GM15510 (cell line): ENCODE measurements at regions not wholly inside any gene's neighbourhood (a gene's known extent, or its start where the extent isn't known, plus 50 kb on each side); places are given as distances from the start of the nearest gene placed in this dataset.

Experiments used
- POLR2A ChIP-seq: IDR thresholded peaks from 3 replicates; pipeline ENCODE4 v1.6.1; 2011; ENCODE audit warnings: borderline replicate concordance; ENCODE audit not compliant: insufficient read length; ENCODE audit errors: extremely low read depth

DNA sequence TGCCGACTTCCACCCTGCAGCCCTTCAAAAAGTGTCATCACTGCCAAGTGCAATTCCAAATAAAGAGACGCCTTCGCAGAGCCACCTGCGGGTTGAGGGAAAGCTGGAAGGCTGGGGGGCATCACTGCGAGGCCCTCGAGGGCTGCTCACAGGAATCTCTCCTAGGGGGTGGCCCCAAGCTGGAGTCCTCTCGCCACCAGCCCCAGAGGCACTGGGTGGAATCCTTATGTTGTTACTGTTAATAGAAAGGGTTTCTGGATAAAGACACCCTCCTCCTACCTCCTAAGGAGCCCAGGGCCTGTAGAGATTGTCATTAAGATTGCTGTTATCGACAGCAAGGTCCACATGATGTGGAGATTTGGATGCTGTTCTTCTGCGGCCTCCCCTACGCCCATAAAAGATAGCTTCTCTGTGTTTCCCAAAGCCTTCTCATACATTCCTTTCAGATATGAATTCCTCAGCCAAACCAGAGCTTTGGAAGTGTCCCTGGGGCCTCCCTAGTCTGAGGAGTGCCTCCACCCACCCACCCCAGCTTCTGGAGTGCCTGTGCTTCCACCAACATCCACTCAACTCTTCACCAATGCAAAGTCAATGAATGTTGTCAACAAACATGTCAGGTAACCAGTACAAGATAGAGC, 512.7 kb downstream of the SHQ1 start:
- TF ChIP-seq POLR2A: no peak

DNA sequence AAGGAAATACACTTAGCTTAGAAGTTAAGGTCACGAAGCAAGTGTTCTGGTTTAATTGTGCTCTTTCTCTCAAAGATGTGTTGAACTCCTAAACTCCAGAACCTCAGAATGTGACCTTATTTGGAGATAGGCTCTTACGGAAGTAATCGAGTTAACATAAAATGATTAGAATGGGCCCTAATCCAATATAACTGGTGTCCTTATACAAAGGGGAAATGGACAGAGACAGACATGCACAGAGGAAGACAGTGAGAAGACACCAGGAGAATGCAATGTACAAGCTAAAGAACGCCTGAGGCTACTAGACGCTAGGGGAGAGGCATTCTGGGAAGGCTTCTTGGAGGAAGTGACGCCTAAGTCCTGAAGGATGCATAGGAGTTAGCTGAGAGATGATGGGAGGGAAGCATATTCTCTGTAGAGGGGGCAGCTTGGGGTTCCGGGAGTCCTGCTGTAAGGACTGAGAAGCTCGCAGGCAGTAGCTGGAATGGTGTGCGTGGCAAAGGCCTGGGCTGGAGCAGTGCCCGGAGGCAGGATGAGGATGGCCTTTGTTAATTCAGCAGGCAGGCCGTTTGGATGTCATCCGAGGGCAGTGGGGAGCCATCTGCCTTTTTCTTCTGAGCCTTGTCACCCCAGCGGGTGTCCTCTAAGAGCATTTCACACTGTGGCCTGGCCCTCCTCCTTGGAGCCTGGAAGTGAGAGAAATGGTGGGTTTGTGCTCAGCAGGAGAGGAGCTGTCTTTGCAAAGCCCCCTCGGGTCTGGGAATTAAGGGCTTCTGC, 513.4 kb downstream of the SHQ1 start:
- TF ChIP-seq POLR2A: no peak

DNA sequence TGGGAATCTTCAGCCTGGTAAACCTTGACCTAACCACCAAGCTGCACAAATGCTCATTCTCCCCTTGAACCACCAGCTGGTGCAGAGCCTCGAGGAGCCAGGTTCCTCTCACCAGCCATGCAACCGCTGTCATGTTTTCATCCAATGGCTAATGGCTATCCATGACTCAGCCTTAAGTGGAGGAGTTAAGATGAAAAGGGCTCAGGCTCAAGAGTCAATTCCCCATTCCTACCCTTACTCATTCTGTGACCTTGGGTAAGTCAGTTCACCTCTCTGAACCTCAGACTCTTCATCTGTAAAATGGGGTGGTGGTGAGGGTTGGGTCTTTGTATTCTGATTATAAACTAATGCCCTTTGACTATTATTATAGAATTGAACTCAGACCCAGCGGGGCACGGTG, 515.6 kb downstream of the SHQ1 start:
- no peak for TF ChIP-seq POLR2A

DNA sequence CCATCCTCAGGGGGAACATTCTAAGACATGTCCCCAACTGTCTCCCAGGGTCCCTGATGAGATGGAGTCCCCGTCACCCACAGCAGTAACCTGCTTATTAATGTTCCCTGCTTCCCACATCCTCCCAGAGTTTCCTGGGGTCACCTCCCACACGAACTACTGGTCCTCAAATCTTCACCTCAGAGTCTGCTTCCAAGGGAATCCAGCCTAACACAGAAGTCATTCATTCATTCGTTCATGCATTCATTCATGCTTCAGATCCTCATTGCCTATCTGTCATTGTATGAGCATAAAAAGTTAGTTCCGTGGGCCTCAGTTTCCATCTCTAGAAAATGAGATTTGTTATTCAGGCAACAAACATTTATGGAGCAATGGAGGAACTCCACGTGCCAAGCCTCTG, 516.2 kb downstream of the SHQ1 start:
- no peak for TF ChIP-seq POLR2A

DNA sequence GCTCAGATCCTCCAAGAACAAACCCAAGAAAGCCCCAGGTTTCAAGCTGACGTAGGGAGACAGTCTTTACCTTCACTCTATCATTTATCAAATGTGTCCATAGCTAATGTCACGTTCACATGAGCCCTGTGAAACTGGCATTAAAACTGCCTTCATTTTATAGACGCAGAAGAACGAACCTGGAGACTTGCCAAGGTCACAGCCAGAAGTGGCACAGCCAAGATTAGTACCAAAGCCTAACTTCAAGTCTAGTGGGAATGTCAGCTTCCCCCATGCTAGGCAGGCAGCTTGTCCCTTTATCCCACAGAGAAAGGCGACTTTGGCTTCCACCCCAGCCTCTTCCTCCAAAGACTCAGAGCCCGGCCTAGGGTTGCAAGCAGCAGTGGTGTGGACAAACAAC, 517.2 kb downstream of the SHQ1 start:
- TF ChIP-seq POLR2A: no peak

DNA sequence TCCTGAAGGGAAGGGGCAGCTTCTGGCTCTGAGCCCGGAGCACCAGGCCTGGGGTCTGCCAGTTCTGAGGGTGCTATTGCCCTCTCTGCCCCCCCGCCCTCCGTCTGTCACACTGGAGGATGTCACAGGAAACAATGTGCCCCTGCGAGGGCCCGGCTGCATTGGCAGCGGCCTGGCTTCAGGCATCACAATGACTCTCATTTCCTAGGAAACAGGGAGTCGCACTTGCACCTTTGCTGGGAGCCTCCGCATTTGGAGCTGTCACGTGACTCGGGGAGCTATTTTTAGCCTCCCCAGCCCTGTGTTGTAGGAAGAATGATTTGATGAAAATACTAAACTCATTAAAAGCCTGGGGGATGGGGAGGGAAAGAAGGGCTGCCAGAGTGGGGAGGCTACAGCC, 518.9 kb downstream of the SHQ1 start:
- no peak for TF ChIP-seq POLR2A

DNA sequence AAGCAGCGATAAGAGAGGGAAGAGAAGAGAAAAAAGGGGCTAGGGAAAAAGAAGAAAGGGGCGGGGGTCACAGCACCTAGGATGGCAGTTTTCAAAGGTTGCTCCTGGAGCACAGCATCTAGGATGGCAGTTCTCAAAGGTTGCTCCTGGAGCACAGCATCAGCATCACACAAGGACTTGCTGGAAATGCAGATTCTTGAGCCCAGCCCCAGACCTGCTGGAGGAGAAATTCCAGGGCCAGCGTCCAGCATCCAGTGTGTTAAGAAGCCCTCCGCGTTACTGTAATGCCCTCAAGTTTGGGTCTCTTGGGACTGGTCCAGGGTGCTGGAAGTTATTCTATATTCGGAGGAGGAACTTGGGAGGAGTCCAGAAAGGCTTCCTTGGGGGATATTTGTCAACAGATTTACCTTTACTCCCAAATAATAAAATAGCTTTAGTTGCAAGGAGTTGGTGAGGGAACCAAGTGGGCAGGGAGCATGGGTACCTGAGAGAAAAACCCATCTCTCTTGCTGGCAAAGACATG, 519.4 kb downstream of the SHQ1 start:
- TF ChIP-seq POLR2A: no peak

DNA sequence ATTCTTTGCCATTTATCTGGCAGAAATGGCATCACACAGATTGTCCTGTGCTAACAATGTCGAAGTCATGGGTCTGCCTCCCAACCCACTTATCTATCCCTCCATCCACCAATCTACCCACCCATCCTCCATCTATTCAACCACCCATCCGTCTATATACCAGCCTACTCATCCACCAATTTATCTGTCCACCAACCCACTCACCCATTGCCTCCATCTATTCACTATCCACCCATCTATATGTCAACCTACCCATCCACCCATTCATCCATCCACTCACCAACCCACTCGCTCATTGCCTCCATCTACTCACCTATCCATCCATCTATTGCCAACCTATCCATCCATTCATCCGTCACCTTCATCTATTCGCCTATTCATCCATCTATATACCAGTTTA, 521.2 kb downstream of the SHQ1 start:
- no peak for TF ChIP-seq POLR2A

DNA sequence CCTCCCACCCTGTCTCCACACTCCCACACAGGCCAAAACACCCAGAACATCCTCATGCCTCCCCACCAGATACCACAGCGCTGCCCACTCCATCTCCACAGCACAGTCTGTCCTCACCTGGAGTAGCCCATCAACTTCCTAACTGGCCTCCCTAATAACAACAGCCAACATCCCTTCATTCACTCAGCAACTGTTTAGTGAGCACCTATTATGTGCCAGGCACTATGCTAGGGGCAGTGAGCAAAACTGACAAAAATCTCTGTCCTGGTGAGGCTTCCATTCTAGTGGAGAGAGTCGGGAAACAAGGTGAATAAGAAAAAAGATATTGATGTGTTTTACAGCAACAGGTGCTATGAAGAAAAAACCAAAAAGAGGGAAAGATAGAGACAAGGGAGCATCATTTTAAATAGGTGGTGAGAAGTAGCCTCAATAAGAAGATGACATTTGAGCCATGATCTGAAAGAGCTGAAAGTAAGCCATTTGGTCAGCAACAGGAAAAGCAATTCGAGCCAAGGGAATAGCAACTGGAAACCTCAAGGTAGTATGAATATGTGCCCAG, 523.9 kb downstream of the SHQ1 start:
- TF ChIP-seq POLR2A: no peak

DNA sequence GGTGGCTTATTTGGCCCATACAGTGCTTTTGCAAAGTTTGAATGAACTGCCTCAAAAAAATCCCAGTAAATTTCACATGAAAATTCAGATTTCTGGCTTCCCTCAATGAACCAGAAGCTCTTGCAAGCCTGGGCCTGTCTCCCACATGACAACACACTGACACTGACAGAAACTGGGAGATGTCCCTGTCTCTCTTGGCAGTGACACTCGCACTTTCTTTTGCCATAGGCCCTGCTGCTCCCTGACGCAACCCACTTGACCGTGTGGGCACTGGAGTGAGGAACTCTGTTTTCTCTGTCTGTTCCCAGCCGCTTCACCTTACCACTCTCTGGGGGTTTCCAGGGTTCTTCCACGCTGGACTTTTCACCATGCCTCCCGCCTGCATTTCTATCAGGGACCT, 524.5 kb downstream of the SHQ1 start:
- TF ChIP-seq POLR2A: no peak

DNA sequence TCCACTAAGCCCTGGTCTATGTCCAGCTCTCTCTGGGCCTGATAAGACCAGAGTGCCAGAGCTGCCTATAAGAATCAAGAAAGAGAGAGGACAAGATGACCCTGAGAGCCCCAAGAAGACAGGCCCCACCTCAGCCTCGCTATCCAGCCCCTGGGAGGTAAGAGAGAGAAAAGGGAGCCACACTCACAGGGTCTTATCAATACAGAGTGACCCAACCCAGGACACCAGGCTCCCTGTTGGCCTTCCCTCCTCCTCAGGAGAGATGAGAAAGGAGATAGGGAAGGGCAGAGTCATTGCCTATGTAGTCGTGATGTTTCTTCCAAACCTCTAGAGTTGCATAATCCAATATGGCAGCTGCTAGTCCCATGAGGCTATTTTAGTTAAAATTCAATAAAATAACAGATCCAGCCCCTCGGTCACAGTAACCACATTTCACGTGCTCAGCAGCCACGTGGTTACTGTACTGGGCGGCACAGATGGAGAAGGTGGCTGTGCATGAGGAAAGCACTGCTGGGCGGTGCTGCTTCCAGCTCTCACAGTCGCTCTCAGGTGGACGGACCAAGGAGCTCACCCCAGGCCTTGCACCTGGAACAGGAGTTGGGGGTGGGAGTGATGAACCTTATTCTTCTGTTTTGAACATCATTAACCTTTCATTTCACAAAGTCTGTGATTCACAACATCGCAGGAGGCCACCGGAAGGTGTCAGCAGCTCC, 525.8 kb downstream of the SHQ1 start:
- TF ChIP-seq POLR2A: no peak

DNA sequence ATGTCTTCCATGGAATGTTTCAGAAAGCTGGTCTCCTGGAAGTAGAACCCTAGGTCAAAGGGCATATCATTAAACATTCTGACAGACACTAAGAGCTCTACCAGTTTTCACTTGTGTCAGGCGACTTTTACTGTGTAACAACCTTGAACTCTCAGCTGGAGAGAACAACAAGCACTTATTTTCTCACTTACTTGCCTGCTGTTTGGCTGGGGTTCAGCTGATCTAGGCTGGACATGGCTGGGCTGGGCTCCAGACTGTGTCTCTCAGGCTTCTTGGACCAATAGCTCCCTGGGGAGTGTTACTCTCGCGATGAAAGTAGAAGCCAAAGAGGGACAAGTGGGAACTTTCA, 527.3 kb downstream of the SHQ1 start:
- TF ChIP-seq POLR2A: no peak

DNA sequence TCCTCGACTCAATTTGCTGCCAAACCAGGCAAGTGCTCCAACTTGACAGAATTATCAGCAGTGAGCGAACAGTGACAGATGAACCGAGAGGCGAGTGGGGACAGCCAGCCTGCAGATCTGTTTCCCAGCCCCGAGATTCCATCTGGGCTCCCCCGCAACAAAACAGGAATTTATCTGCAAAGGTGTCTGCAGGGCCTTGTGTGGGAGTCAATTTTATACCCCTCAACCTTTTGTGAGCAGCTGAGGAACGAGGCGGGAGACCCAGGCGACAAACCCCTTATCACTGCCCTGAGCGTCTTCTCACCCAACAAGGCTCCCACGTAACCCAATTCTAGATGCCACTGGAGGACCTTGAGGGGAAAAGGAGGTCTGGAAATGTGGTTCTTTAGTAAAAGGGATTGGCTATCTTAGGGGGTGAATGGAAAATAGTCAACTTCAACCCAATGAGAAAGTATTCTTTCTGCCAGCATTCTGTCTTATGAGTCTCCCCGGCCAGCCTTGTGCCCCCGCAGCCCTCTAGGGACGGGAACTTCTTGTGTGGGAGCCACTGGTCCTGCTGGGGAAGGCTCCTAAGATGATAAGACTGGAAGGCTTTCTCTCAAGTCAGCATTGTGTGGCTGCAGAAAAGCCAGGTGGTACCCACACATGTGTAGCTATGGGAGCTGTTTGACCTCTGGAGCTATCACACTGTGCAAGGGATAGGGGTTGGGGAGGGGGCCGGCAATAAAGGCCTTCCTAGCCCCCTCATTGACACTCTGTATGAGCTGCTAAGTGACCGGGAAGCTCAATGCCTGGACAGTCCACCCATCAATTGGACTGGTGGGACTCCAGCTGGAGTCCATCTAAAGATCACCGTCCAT, 527.9 kb downstream of the SHQ1 start:
- no peak for TF ChIP-seq POLR2A
